Spinal cord (tissue), 9 donors: ENCODE measurements at regions not wholly inside any gene's neighbourhood (a gene's known extent, or its start where the extent isn't known, plus 50 kb on each side); places are given as distances from the start of the nearest gene placed in this dataset.
A peak's percentile ranks its signal among the peaks of the same experiment; 100 is the strongest.

ENCODE experiments used
- DNase-seq, 6 donors: peaks; one replicate each; pipeline versions ENCODE4 v3.0.0 to v3.0.0-alpha.2; 2013 to 2015; ENCODE audit warnings: low spot score in 6 of 6, low read depth in 4 of 6
- H3K27ac ChIP-seq: one replicate; pipeline ENCODE4 v1.5.1; 2013; ENCODE audit warnings: low read depth, low read length, control low read depth
- H3K27me3 ChIP-seq: one replicate; pipeline ENCODE4 v1.6.1; 2013; ENCODE audit warnings: low read length; ENCODE audit not compliant: control insufficient read depth, insufficient read depth
- H3K36me3 ChIP-seq: one replicate; pipeline ENCODE4 v1.6.1; 2013; ENCODE audit warnings: low read length; ENCODE audit not compliant: control insufficient read depth, insufficient read depth
- H3K4me1 ChIP-seq: one replicate; pipeline ENCODE4 v1.6.1; 2013; ENCODE audit warnings: low read length; ENCODE audit not compliant: control insufficient read depth, insufficient read depth
- H3K4me3 ChIP-seq: one replicate; pipeline ENCODE4 v1.5.1; 2013; ENCODE audit warnings: low read depth, low read length, control low read depth
- H3K9me3 ChIP-seq: one replicate; pipeline ENCODE4 v1.6.1; 2013; ENCODE audit warnings: low read length; ENCODE audit not compliant: control insufficient read depth, insufficient read depth
- WGBS: methylation state at CpG from one replicate; pipeline ENCODE4 v1.1.5; 2013; ENCODE audit warnings: missing lambda C conversion rate; ENCODE audit not compliant: insufficient coverage; 5-methylcytosine and 5-hydroxymethylcytosine counted together
- donor health status: healthy.

- DNase-seq = no peak
- H3K36me3 ChIP-seq = no peaks in the 10 kb centered on the region
- H3K4me3 ChIP-seq = no peak overlapping the region
- peaks cover 2% of the 10 kb centered on the region for H3K4me1 ChIP-seq
- peaks cover 2% of the 10 kb centered on the region for H3K27me3 ChIP-seq
- H3K27ac ChIP-seq = no peak overlapping the region
- no CpG with 5 or more reads among the region's 2 CpGs for WGBS
- no peaks in the 10 kb centered on the region for H3K9me3 ChIP-seq
These were observed 772.4 kb upstream of the NR2F2 start for GRCh38 chr15:95558131-95558530.

GRCh38 chr15:95558916-95559315 is 771.6 kb upstream of the NR2F2 start:
- Histone ChIP-seq H3K27me3 (peaks cover 2% of the 10 kb centered on the region), H3K36me3 (no peaks in the 10 kb centered on the region), H3K4me3 (no peak overlapping the region), H3K4me1 (peaks cover 2% of the 10 kb centered on the region), H3K9me3 (no peaks in the 10 kb centered on the region), H3K27ac (no peak overlapping the region)
- WGBS = no CpG with 5 or more reads among the region's 2 CpGs
- DNase-seq = no peak

- WGBS = 86% methylated on average over 2 of the region's 7 CpGs
- Histone ChIP-seq H3K27me3 (peaks cover 2% of the 10 kb centered on the region), H3K9me3 (no peaks in the 10 kb centered on the region)
These were observed 770.6 kb upstream of the NR2F2 start for GRCh38 chr15:95559875-95560394.

GRCh38 chr15:95561463-95561862 is 769.0 kb upstream of the NR2F2 start:
- WGBS = 50% methylated on average over 2 of the region's 2 CpGs

More at GRCh38 chr15:95559875-95560394, 770.6 kb upstream of the NR2F2 start:
- no peak overlapping the region for H3K27ac ChIP-seq
- peaks cover 2% of the 10 kb centered on the region for H3K4me1 ChIP-seq
- no peak for DNase-seq
- H3K4me3 ChIP-seq = no peak overlapping the region
- H3K36me3 ChIP-seq = no peaks in the 10 kb centered on the region

GRCh38 chr15:95563634-95564033 is 766.9 kb upstream of the NR2F2 start:
- H3K4me1 ChIP-seq = no peaks in the 10 kb centered on the region
- H3K4me3 ChIP-seq = no peak overlapping the region
- no peaks in the 10 kb centered on the region for H3K27me3 ChIP-seq
- 93% methylated on average over 4 of the region's 5 CpGs for WGBS
- no peak overlapping the region for H3K27ac ChIP-seq
- H3K9me3 ChIP-seq = no peaks in the 10 kb centered on the region
- DNase-seq = no peak
- no peaks in the 10 kb centered on the region for H3K36me3 ChIP-seq

More at GRCh38 chr15:95561463-95561862, 769.0 kb upstream of the NR2F2 start:
- Histone ChIP-seq H3K9me3 (no peaks in the 10 kb centered on the region), H3K4me1 (peaks cover 2% of the 10 kb centered on the region), H3K27ac (no peak overlapping the region), H3K36me3 (no peaks in the 10 kb centered on the region), H3K4me3 (no peak overlapping the region), H3K27me3 (peaks cover 2% of the 10 kb centered on the region)
- no peak for DNase-seq

- no peaks in the 10 kb centered on the region for H3K9me3 ChIP-seq
- no peaks in the 10 kb centered on the region for H3K36me3 ChIP-seq
- no peaks in the 10 kb centered on the region for H3K4me1 ChIP-seq
- H3K4me3 ChIP-seq = no peak overlapping the region
- no peaks in the 10 kb centered on the region for H3K27me3 ChIP-seq
- no peak overlapping the region for H3K27ac ChIP-seq
- no peak for DNase-seq
- WGBS = 80% methylated on average over 1 of the region's 8 CpGs
These were observed 765.4 kb upstream of the NR2F2 start for GRCh38 chr15:95565016-95565600.

GRCh38 chr15:95565690-95566089 is 764.8 kb upstream of the NR2F2 start:
- Histone ChIP-seq H3K4me3 (no peak overlapping the region), H3K36me3 (no peaks in the 10 kb centered on the region), H3K4me1 (no peaks in the 10 kb centered on the region), H3K27ac (no peak overlapping the region), H3K27me3 (no peaks in the 10 kb centered on the region), H3K9me3 (no peaks in the 10 kb centered on the region)
- WGBS = no CpG with 5 or more reads among the region's 4 CpGs
- DNase-seq = peak in 1 of 6 donors; percentile 61

- Histone ChIP-seq H3K27ac (no peak overlapping the region), H3K36me3 (no peaks in the 10 kb centered on the region), H3K4me1 (no peaks in the 10 kb centered on the region), H3K27me3 (no peaks in the 10 kb centered on the region), H3K9me3 (peaks cover 2% of the 10 kb centered on the region), H3K4me3 (no peak overlapping the region)
- no CpG with 5 or more reads among the region's 1 CpG for WGBS
- DNase-seq = no peak
These were observed 762.8 kb upstream of the NR2F2 start for GRCh38 chr15:95567686-95568085.

- WGBS = 100% methylated on average over 1 of the region's 5 CpGs
- DNase-seq = no peak
- Histone ChIP-seq H3K4me3 (no peak overlapping the region), H3K27ac (no peak overlapping the region), H3K4me1 (no peaks in the 10 kb centered on the region), H3K9me3 (peaks cover 2% of the 10 kb centered on the region), H3K27me3 (no peaks in the 10 kb centered on the region), H3K36me3 (no peaks in the 10 kb centered on the region)
These were observed 756.4 kb upstream of the NR2F2 start for GRCh38 chr15:95574053-95574452.

- Histone ChIP-seq H3K36me3 (no peaks in the 10 kb centered on the region), H3K4me1 (no peaks in the 10 kb centered on the region), H3K9me3 (no peaks in the 10 kb centered on the region), H3K27me3 (no peaks in the 10 kb centered on the region), H3K4me3 (no peak overlapping the region), H3K27ac (no peak overlapping the region)
- no CpG with 5 or more reads among the region's 4 CpGs for WGBS
- peak in 1 of 6 donors; percentile 80 for DNase-seq
These were observed 752.6 kb upstream of the NR2F2 start for GRCh38 chr15:95577927-95578326.
